ENCODE measurements at regions not wholly inside any gene's neighbourhood (a gene's known extent, or its start where the extent isn't known, plus 50 kb on each side); places are given as distances from the start of the nearest gene placed in this dataset.
"Not testable (repeated sequence)": the region's sequence is repeated elsewhere in the genome, so short reads cannot be mapped to it uniquely, and the experiment has no call there.

- DNase-seq (ENCODE audit: low read depth in 1 of 2, low spot score in 1 of 2), result peak; percentile 49 to 55
These were observed 59.7 kb downstream of the RAP2B start for GRCh38 chr3:153221748-153222162.

- not testable (repeated sequence) for DNase-seq (ENCODE audit: low read depth in 1 of 2, low spot score in 1 of 2)
These were observed 64.9 kb downstream of the RAP2B start for GRCh38 chr3:153226877-153227276.

GRCh38 chr3:153230427-153230826 is 68.4 kb downstream of the RAP2B start:
- DNase-seq (ENCODE audit: low read depth in 1 of 2, low spot score in 1 of 2), result not testable (repeated sequence)

- not testable (repeated sequence) for DNase-seq (ENCODE audit: low read depth in 1 of 2, low spot score in 1 of 2)
These were observed 69.2 kb downstream of the RAP2B start for GRCh38 chr3:153231245-153231644.

- not testable (repeated sequence) for DNase-seq (ENCODE audit: low read depth in 1 of 2, low spot score in 1 of 2)
These were observed 70.2 kb downstream of the RAP2B start for GRCh38 chr3:153232050-153232752.

GRCh38 chr3:153232851-153233271 is 70.8 kb downstream of the RAP2B start:
- no peak for DNase-seq (ENCODE audit: low read depth in 1 of 2, low spot score in 1 of 2)

GRCh38 chr3:153233986-153234385 is 72.0 kb downstream of the RAP2B start:
- DNase-seq (ENCODE audit: low read depth in 1 of 2, low spot score in 1 of 2), result no peak

GRCh38 chr3:153242896-153243295 is 80.9 kb downstream of the RAP2B start:
- DNase-seq (ENCODE audit: low read depth in 1 of 2, low spot score in 1 of 2), result no peak

GRCh38 chr3:153244961-153245360 is 82.9 kb downstream of the RAP2B start:
- DNase-seq (ENCODE audit: low read depth in 1 of 2, low spot score in 1 of 2), result no peak

- DNase-seq (ENCODE audit: low read depth in 1 of 2, low spot score in 1 of 2), result no peak
These were observed 83.6 kb downstream of the RAP2B start for GRCh38 chr3:153245661-153246060.

GRCh38 chr3:153246331-153246730 is 84.3 kb downstream of the RAP2B start:
- no peak for DNase-seq (ENCODE audit: low read depth in 1 of 2, low spot score in 1 of 2)

GRCh38 chr3:153246806-153247205 is 84.8 kb downstream of the RAP2B start:
- no peak for DNase-seq (ENCODE audit: low read depth in 1 of 2, low spot score in 1 of 2)

- DNase-seq (ENCODE audit: low read depth in 1 of 2, low spot score in 1 of 2), result no peak
These were observed 85.6 kb downstream of the RAP2B start for GRCh38 chr3:153247331-153248330.

GRCh38 chr3:153248835-153249234 is 86.8 kb downstream of the RAP2B start:
- DNase-seq (ENCODE audit: low read depth in 1 of 2, low spot score in 1 of 2), result not testable (repeated sequence)

- no peak for DNase-seq (ENCODE audit: low read depth in 1 of 2, low spot score in 1 of 2)
These were observed 87.9 kb downstream of the RAP2B start for GRCh38 chr3:153249906-153250305.

GRCh38 chr3:153250446-153250845 is 88.4 kb downstream of the RAP2B start:
- no peak for DNase-seq (ENCODE audit: low read depth in 1 of 2, low spot score in 1 of 2)

- no peak for DNase-seq (ENCODE audit: low read depth in 1 of 2, low spot score in 1 of 2)
These were observed 90.9 kb downstream of the RAP2B start for GRCh38 chr3:153252963-153253362.

GRCh38 chr3:153254361-153254760 is 92.3 kb downstream of the RAP2B start:
- no peak for DNase-seq (ENCODE audit: low read depth in 1 of 2, low spot score in 1 of 2)

- DNase-seq (ENCODE audit: low read depth in 1 of 2, low spot score in 1 of 2), result no peak
These were observed 95.8 kb downstream of the RAP2B start for GRCh38 chr3:153257673-153258351.

- no peak for DNase-seq (ENCODE audit: low read depth in 1 of 2, low spot score in 1 of 2)
These were observed 97.9 kb downstream of the RAP2B start for GRCh38 chr3:153259956-153260355.

- no peak for DNase-seq (ENCODE audit: low read depth in 1 of 2, low spot score in 1 of 2)
These were observed 98.7 kb downstream of the RAP2B start for GRCh38 chr3:153260681-153261080.

Data from activated T-helper 1 cell treated with anti-CD3 and anti-CD28 coated beads, Interleukin-2, amount 50 U/mL, for 16 hours (primary cell).